Ramos (cell line): ENCODE measurements at regions not wholly inside any gene's neighbourhood (a gene's known extent, or its start where the extent isn't known, plus 50 kb on each side); places are given as distances from the start of the nearest gene placed in this dataset.
"Not testable (repeated sequence)": the region's sequence is repeated elsewhere in the genome, so short reads cannot be mapped to it uniquely, and the experiment has no call there.

ENCODE experiments used
- in situ Hi-C: fragments of 300-500 bp; cut with MboI; formaldehyde crosslinking; loops from one replicate; pipeline ENCODE4 v1.14.3; 2022; ENCODE audit warnings: low sequenced_read_pairs; ENCODE audit not compliant: unreplicated experiment

GRCh38 chr14:106661561-106661960 lies 1135.2 kb downstream of the TMEM121 start:
- in situ Hi-C loops, result not testable (repeated sequence)

DNA sequence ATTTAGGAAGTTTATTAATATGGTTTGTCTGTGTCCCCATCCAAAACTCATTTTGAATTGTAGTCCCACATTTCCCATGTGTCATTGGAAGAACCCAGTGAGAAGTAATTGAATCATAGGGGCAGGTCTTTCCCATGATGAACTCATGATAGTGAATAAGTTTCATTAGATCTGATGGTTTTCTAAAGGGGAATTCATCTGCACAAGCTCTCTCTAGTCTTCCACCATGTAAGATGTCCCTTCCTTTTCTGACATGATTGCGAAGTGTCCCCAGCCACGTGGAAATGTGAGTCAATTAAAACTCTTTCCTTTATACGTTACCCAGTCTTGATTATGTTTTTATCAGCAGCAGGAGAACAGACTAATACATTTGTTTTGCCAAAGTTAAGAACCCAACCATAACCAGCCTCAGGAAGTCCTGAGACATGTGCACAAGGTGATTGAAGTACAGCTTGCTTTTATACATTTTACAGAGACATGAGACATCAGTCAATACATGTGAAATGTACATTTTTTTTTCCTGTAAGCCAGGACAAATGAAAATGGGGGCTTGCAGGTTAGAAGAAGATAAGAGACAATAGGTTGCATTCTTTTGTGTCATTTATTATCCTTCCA lies 1136.7 kb downstream of the TMEM121 start:
- in situ Hi-C loops, result no loop called here

- in situ Hi-C loops, result not testable (repeated sequence)
These were observed 1137.5 kb downstream of the TMEM121 start for GRCh38 chr14:106663805-106664410.

GRCh38 chr14:106665814-106666213 lies 1139.4 kb downstream of the TMEM121 start:
- in situ Hi-C loops, result no loop called here

DNA sequence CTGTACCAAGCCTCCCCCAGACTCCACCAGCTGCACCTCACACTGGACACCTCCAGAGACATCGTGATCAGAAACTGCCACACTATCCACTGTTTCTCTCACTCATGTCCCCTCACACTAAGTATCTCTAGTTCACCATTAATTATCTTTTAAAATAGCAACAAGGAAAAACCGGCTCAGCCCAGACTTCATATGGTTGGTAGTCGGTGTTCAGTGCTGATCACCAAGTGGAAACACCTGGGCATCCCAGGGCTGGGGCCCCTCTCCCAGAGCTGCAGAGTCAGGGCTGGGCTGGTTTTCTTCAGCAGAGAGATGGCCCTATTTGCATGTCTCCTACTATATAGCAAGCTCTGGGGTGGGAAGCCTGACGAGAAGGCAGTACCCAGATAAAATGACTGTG lies 1140.0 kb downstream of the TMEM121 start:
- in situ Hi-C loops, result no loop called here

DNA sequence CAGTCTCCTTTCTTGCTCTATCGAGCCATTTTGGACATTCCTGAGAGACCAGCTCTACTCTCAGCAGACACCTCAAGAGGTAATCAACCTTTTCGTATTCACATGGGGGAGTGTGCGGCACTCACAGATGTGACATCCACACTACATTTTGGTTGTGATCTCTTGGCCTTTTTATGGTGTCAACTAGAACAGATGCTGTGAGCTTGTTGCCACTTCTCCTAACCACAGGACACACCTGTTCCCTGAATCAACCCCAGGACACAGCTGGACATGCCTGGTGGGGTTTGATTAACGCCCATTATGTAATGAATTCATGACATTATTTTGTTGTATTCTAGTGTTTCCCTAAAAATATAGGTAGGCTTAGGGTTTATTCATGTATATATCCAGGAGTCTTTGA lies 1143.6 kb downstream of the TMEM121 start:
- in situ Hi-C loops, result no loop called here

GRCh38 chr14:106674093-106674492 lies 1147.7 kb downstream of the TMEM121 start:
- in situ Hi-C loops, result not testable (repeated sequence)

DNA sequence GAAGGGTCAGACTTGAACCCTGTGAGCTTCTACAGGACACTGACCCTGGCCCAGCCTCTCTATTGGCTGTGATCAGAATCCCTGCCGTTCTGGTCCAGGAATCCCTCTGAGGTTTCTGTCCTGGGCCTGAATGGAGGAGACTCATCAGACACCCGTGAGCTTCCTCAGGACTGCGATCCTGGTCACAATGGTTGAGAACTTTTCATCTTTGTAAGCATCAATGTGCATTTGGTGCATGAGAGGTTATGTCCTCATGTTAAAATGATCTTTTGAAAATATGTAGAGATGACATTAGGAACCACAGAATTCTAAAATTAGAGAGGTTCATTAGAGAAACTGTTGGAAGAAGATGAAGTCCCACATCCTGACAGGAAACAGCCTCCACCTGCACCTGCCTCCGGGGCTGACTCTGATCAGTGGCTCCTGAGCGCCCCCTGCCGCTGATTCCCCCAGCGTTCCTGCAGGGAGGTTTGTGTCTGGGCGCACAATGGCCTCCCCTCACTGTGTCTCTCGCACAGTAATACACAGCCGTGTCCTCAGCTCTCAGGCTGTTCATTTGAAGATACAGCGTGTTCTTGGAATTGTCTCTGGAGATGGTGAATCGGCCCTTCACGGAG lies 1148.2 kb downstream of the TMEM121 start:
- in situ Hi-C loops, result not testable (repeated sequence)

GRCh38 chr14:106675716-106676115 lies 1149.3 kb downstream of the TMEM121 start:
- in situ Hi-C loops, result not testable (repeated sequence)

DNA sequence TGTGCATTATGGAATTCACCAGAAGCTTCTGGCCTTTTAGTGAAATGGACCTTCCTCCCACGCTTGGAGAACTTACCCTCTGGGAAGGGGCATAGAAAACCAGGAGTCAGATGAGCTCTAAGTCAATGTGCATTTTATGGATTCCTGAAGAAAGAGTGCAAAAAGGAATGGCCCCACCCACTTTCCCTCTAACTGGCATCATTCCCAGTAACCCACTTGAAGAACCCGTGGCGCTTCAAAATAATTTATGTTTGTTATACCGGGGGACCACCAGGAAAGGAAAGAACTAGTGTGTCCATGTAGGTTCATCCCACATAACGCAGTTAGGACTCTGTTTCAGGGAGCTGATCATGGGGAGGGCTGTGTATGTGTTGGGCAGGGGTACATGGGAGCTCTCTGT lies 1153.4 kb downstream of the TMEM121 start:
- in situ Hi-C loops, result no loop called here

GRCh38 chr14:106681161-106681560 lies 1154.8 kb downstream of the TMEM121 start:
- in situ Hi-C loops, result no loop called here

DNA sequence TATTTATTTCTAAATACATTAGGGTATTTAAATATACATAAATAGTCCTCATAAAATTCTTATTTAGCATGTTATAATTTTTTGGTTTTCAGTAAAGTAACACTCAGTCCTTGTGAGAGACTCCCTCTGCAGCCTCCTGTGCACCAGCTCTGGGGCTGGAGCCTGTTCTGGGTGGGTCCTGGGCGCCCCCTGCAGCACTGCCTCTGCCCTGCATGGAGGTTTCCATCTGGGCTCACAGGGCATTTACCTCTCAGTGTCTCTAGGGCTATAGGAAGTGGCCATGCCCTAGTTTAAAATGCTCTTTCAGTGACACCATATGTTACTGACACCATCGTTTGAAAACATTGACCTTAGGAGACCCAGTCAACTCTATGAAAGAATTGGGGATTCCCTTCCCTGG lies 1155.2 kb downstream of the TMEM121 start:
- in situ Hi-C loops, result no loop called here

GRCh38 chr14:106683631-106684030 lies 1157.2 kb downstream of the TMEM121 start:
- in situ Hi-C loops, result no loop called here

GRCh38 chr14:106686533-106686932 lies 1160.2 kb downstream of the TMEM121 start:
- in situ Hi-C loops, result no loop called here

- in situ Hi-C loops, result no loop called here
These were observed 1164.0 kb downstream of the TMEM121 start for GRCh38 chr14:106690333-106690891.

DNA sequence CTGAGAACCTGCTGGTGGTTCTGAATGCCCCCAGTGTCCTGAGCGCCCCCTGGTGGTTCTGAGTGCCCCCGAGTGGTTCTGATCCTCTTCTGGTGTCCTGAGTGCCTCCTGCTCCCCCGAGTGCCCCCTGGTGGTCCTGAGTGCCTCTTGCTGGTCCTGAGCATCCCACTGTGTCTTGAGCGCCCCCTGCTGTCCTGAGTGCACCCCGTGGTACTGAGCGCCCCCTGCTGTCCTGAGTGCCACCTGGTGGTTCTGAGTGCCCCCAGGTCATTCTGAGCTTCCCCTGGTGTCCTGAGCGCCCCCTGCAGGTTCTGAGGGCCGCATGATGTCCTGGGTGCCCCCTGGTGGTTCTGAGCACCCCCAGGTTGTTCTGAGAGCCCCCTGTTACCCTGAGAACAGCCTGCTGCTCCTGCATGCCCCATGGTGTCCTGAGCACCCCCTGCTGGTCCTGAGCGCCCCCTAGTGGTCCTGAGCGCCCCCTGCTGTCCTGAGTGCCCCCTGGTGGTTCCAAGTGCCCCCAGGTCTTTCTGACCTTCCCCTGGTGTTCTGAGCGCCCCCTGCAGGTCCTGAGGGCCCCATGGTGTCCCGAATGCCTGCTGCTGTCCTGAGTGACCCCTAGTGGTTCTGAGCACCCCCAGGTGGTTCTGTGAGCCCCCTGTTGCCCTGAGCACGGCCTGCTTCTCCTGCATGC lies 1165.4 kb downstream of the TMEM121 start:
- in situ Hi-C loops, result no loop called here

GRCh38 chr14:106694638-106695393 lies 1168.4 kb downstream of the TMEM121 start:
- in situ Hi-C loops, result no loop called here

- in situ Hi-C loops, result not testable (repeated sequence)
These were observed 1172.4 kb downstream of the TMEM121 start for GRCh38 chr14:106698620-106699267.

DNA sequence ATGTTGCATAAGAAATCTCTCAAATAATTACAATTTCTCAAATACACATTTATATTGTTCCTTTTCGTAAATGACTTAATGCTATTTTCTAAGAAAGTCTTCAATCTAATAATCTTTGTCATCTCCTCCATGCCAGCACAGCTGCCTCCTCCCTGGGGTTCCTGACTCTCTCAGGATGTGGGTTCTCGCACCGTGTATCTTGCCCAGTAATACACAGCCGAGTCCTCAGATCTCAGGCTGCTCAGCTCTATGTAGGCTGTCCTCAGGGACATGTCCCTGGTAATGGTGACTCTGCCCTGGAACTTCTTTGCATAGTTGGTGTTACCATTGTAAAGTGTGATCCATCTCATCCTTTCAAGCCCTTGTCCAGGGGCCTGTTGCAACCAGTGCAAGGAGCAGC lies 1177.3 kb downstream of the TMEM121 start:
- in situ Hi-C loops, result not testable (repeated sequence)

DNA sequence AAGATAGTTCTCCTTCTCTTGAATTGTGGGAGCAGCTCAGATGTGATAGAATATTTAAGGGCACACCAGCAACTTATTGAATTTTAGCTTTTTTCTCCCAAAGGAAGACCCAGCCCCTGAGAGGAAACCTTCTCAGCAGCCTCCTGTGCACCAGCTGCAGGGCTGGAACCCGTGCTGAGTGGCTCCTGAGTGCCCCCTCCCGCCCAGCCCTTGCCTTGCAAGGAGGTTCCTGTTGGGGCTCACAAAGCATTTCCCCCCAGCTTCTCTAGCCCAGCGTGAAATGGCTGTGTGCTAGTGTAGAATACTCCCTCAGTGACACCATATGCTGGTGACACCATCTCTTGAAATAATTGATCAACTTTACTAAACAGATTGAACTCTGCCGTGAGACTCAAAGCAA lies 1180.1 kb downstream of the TMEM121 start:
- in situ Hi-C loops, result not testable (repeated sequence)
